LNCAP (cell line): ENCODE measurements at regions not wholly inside any gene's neighbourhood (a gene's known extent, or its start where the extent isn't known, plus 50 kb on each side); places are given as distances from the start of the nearest gene placed in this dataset.

ENCODE experiments used
- TF ChIP-seq, protein P1 (sequence below): fragments of 450-650 bp; IDR thresholded peaks from 2 replicates; pipeline ENCODE4 v1.5.1; 2017; ENCODE audit warnings: mild to moderate bottlenecking

DNA sequence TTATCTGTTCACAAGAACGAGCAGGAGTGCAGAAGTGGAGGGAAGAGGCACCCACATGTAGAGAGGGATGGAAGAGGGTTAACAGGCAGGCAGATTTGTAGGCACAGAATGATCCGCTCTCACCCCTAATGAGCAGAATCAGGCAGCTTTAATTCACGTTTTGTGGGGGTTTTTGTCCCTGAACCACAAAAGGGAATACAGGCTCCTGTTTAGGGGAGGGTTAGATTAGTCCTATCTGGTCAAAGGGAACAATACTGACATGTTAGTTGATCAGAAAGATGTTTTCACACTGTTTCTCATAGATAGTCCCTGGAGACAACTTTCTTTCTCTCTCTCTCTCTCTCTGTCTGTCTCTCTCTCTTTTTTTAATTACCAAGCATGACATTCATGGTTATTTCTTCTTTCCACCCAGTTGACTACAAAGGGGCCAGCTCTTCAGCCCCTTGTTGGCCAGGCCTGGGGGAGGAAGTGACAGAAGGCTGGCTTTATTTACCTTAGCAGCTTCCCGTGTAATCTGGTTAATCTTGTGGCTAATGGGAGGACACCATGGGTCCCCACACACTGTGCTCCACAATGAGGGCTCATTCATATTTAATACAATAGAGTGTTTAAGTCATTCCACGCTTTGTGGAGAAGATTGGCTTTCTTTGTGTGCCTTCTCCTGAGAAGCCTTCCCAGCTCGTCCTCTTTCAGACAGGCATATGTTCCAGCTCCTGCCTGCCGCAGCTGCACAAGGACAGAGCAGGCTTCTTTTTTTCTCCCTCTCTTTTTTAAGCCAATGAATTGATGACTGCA is 958.8 kb downstream of the TFAP2A start:
- TF ChIP-seq, protein P1, sequence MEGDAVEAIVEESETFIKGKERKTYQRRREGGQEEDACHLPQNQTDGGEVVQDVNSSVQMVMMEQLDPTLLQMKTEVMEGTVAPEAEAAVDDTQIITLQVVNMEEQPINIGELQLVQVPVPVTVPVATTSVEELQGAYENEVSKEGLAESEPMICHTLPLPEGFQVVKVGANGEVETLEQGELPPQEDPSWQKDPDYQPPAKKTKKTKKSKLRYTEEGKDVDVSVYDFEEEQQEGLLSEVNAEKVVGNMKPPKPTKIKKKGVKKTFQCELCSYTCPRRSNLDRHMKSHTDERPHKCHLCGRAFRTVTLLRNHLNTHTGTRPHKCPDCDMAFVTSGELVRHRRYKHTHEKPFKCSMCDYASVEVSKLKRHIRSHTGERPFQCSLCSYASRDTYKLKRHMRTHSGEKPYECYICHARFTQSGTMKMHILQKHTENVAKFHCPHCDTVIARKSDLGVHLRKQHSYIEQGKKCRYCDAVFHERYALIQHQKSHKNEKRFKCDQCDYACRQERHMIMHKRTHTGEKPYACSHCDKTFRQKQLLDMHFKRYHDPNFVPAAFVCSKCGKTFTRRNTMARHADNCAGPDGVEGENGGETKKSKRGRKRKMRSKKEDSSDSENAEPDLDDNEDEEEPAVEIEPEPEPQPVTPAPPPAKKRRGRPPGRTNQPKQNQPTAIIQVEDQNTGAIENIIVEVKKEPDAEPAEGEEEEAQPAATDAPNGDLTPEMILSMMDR, result no peak

DNA sequence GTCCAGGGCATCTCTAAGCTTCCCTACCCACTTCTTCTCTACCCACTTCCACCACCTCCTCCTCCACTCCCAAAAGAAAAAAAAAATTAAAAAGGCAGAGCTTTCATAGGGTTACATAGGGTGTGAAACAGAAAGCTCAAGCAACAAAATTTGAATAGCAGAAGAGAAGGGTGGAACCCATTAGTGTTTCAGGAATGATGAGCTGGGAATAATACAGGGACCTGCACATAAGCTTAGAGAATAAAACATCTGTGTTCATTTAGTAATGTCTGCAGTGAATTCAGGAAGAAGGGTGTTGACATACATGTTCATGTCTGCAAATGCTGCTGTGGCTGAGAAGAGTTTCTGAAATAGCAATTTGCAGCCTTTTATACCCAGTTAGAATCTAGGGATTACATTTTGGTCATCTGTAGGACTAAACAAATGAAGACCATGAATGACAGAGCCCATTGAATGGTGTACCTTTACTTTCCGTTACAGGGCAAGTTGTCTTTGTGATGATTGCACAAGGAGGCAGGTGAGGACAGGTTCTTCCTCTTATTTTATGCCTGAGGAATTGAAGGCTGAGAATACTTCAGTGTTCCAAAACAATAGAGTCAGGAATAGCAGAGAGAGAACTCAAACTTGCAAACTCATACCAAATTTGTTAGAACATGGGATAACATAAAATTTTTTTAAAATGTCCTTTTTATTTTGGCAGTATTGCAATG is 975.1 kb downstream of the TFAP2A start:
- TF ChIP-seq, protein P1, result no peak

DNA sequence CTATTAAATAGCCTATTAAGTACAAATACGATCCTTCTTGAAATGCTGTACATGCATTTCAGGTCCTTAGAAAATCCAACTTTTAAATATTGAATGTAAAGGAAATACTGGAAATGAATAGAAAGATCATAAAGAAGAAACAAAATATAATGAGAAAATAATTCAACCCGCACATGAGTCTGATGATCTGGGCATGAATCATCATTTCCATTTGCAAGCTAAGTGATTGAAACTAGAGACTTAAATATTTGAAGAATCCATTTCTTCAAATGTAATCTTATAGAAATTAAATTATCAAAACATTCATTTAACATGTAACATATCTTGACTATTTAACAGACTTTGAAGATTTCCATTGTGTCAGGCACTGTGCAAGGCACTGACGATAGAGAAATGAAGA is 977.0 kb downstream of the TFAP2A start:
- TF ChIP-seq, protein P1, result no peak

DNA sequence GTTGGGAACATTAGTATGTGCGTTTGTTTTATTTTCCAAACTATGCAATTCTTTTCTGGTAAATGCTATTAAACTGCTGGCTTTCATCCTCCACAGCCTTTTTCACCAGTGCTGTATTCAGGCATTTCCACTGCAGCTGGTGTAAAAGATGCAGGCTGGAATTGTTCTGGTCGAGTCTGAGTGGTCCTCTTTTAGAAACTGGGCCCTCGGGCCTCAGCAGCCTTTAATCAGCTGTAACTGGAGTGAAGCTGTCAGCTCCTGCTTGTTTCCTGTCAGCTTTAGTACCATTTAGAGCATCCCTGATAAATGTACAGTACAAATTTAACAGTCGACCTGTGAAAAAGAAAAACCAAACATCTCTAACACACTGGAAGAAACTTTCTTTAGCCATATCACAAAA is 979.6 kb downstream of the TFAP2A start:
- TF ChIP-seq, protein P1, result no peak

DNA sequence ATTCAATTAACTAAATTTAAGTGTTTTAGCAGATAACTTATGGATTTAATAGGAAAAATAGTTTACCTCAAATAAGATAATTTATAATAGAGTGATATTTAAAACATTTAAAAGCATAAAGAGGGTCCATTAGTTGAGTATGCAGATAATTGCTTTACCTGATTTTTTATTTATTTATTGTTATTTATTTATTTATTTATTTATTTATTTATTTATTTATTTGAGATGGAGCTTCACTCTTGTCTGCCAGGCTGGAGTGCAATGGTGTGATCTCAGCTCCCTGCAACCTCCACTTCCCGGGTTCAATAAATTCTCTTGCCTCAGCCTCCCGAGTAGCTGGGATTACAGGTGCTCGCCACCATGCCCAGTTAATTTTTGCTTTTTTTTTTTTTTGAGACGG is 982.9 kb downstream of the TFAP2A start:
- TF ChIP-seq, protein P1, result no peak

DNA sequence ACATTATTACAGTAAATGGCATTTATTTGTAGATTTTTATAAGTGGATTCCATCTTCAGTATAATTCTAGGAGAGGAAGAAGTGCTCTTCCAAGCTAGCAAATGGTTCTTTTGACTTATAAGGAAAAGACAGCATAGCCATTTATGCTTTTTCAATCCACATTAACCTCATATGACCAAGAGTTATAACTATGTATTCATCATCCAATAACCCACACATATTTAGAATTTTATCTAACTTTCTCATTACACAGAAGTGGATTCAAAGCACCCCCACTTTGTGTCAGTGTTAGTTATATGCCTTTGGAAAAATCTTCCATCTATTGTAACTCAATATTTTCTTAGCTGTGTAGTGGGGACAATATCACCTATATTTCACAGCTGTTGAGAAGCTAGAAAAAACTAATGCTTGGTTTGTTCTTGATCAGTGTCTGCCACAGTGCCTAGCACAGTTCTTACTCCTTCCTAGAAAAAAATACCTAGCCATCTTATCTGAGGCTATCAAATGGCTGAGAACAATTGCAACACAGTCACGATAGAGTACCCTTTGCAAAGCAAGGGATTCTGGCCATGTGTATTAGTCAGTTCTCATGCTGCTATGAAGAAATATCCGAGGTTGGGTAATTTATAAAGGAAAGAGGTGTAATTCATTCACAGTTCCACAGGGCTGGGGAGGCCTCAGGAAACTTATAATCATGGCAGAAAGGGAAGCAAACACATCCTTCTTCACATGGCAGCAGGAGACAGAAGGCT is 986.3 kb downstream of the TFAP2A start:
- TF ChIP-seq, protein P1, result no peak

DNA sequence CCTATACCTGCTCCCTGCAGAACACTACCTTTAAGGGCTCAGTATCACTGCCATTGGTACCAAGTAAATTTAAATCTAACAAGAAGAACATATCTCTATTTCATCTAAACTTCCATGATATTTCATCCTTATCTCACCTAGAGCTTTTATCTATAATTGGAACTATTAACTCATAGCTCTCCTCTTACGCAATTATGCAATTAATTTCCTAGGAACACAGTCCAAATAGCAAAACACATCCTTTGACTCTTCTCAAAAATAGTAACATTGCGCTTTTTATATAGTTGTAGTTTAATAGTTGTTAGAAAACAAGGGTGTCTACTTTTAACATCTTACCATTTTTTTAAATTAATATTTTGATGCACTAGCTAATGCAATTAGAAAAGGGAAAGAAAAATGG is 986.8 kb upstream of the SLC35B3 start:
- TF ChIP-seq, protein P1, result no peak
